ENCODE measurements at regions not wholly inside any gene's neighbourhood (a gene's known extent, or its start where the extent isn't known, plus 50 kb on each side); places are given as distances from the start of the nearest gene placed in this dataset.

DNA sequence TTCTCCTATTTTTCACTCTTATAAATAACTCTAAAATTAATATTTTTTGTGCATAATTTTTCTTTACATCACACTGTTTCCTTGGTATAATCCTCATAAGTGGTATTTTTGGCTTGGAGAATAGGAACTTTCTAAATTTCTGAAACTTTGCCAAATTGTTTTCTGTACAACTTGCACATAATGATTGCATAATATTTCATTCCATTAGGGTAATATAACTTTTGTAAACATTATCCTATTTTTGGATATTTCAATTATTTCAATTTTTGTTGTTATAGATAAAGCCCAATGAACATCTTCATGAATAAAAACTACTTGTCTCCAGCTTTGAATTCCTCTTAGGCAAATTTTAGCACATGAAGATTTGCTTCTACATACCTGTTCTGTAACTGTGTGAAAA, 135.9 kb downstream of the ELAPOR2 start:
- TF ChIP-seq POLR2A (IDR thresholded peaks at IDR 0.05; ENCODE audit: low read length) = no peak
- no peak for TF ChIP-seq GATA1 (IDR thresholded peaks at IDR 0.05; ENCODE audit: low read depth, low read length)
- no peak for DNase-seq

DNA sequence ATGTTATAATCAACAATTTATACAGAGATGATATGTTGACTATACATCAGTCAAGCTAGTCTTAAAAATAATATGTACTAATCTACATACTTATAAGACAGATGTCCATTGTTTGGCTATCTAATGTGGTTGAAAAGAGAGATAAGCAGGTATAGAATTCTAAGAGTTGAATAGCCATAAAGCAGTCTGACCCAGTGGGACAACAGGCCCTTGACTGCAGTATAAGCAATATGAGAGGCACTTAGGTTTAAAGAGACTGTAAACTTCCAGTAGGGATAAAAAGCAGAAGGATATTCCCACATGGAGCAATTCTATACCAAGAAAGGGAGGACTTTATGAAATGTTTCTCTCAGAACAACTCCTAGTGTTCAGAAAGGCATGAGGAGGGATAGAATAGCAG, 139.3 kb downstream of the ELAPOR2 start:
- TF ChIP-seq GATA1 (IDR thresholded peaks at IDR 0.05; ENCODE audit: low read depth, low read length) (no peak), POLR2A (IDR thresholded peaks at IDR 0.05; ENCODE audit: low read length) (no peak)
- DNase-seq = no peak

DNA sequence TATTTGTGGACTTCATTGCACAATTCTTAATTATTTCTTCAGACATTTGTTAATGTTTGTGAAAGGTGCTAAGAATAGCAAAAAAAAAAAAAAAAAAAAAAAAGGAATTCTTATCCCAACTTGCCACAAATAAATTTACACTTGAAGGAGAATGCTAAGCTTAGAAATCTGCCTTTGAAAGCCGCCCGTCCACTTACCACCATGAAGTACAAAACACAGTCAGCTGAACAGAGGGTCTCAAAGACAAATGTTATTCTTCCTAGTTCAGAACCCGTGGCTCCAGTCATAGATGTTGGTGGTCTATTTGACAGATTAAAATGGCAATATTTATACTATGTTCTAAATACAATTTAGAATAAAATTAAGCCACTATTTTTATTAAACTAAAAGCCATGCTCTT, 141.2 kb downstream of the ELAPOR2 start:
- no peak for DNase-seq
- TF ChIP-seq POLR2A (IDR thresholded peaks at IDR 0.05; ENCODE audit: low read length) = no peak
- TF ChIP-seq GATA1 (IDR thresholded peaks at IDR 0.05; ENCODE audit: low read depth, low read length) = no peak

DNA sequence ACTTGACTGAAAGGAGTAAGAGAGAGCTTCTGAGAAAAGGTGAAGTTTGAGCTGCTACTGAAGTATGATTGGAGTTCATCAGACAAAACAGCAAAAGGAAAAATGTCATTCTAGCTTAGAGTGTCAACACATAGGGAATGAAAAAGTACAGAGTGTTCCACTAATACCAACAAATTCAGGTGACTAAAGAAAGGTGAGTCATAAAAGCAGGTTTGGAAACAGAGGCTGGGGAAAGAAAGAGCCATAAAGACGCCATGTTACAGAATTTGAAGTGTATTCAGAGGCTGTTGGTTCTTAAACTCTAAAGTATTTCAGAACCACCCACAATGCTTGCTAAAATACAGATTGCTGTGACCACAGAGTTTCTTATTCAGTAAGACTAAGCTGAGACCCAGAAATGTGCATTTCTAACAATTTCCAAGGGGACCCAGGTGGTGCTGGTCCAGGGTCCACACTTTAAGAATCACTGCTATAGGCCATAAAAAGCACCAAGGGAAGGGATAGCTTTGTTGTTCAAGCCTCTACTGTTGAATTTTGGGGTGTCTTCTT, 143.1 kb downstream of the ELAPOR2 start:
- TF ChIP-seq POLR2A (IDR thresholded peaks at IDR 0.05; ENCODE audit: low read length) (no peak), GATA1 (IDR thresholded peaks at IDR 0.05; ENCODE audit: low read depth, low read length) (no peak)
- DNase-seq = no peak

DNA sequence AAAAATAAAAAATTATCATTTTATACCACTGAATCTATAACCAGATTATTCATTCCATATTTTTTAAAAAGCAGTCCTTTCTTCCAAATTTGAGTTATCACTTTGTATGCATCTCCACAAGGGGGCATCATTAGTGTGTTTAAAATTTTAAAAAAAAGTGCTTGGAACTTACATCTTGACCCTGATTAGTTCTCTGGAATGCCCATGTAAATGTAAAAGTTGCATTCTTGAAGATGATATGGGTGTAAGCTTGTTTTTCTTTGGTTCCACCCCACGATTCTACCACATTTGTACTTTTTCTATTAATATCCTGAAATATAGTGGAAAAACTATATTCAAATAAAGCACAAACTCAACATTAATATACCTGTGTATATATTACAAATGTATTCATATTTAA, 144.9 kb downstream of the ELAPOR2 start:
- DNase-seq = peak; percentile 31 to 40
- TF ChIP-seq POLR2A (IDR thresholded peaks at IDR 0.05; ENCODE audit: low read length) (no peak), GATA1 (IDR thresholded peaks at IDR 0.05; ENCODE audit: low read depth, low read length) (no peak)

Measured in erythroblast (primary cell).